HEK293T (cell line): ENCODE measurements at regions not wholly inside any gene's neighbourhood (a gene's known extent, or its start where the extent isn't known, plus 50 kb on each side); places are given as distances from the start of the nearest gene placed in this dataset.

Experiments used
- ARNT ChIP-seq: fragments of 450-650 bp; IDR thresholded peaks from 2 replicates; pipeline ENCODE4 v1.6.1; 2017; ENCODE audit warnings: mild to moderate bottlenecking
- BHLHE40 ChIP-seq: fragments of 450-650 bp; IDR thresholded peaks from 2 replicates; pipeline ENCODE4 v1.6.1; 2016; ENCODE audit warnings: mild to moderate bottlenecking, moderate library complexity, borderline replicate concordance
- FOXA1 ChIP-seq: fragments of 450-650 bp; IDR thresholded peaks from 2 replicates; pipeline ENCODE4 v1.6.1; 2016; ENCODE audit warnings: mild to moderate bottlenecking
- FOXK2 ChIP-seq: fragments of 450-650 bp; IDR thresholded peaks from 2 replicates; pipeline ENCODE4 v1.6.1; 2016; ENCODE audit warnings: mild to moderate bottlenecking
- FOXM1 ChIP-seq: fragments of 450-650 bp; IDR thresholded peaks from 2 replicates; pipeline ENCODE4 v1.6.1; 2017; ENCODE audit warnings: mild to moderate bottlenecking, borderline replicate concordance
- L3MBTL2 ChIP-seq: fragments of 450-650 bp; conservative IDR thresholded peaks from 2 replicates; pipeline ENCODE4 v1.6.1; 2016; ENCODE audit warnings: mild to moderate bottlenecking
- LEF1 ChIP-seq: fragments of 450-650 bp; IDR thresholded peaks from 2 replicates; pipeline ENCODE4 v1.6.1; 2017; ENCODE audit warnings: mild to moderate bottlenecking, borderline replicate concordance
- NFRKB ChIP-seq: fragments of 450-650 bp; IDR thresholded peaks from 2 replicates; pipeline ENCODE4 v1.6.1; 2016; ENCODE audit warnings: mild to moderate bottlenecking, moderate library complexity
- PKNOX1 ChIP-seq: fragments of 450-650 bp; IDR thresholded peaks from 2 replicates; pipeline ENCODE4 v1.6.1; 2016
- SP1 ChIP-seq: fragments of 450-650 bp; IDR thresholded peaks from 2 replicates; pipeline ENCODE4 v1.6.1; 2017
- ZNF384 ChIP-seq: fragments of 450-650 bp; IDR thresholded peaks from 2 replicates; pipeline ENCODE4 v1.6.1; 2016

GRCh38 chr1:24988558-24988912 lies 58.5 kb upstream of the RUNX3 start:
- no peak for TF ChIP-seq L3MBTL2
- TF ChIP-seq BHLHE40, result no peak
- no peak for TF ChIP-seq ZNF384
- TF ChIP-seq PKNOX1, result no peak
- TF ChIP-seq ARNT, result no peak
- no peak for TF ChIP-seq LEF1
- TF ChIP-seq FOXK2, result no peak
- TF ChIP-seq FOXM1, result no peak
- TF ChIP-seq SP1, result no peak
- TF ChIP-seq NFRKB, result no peak
- no peak for TF ChIP-seq FOXA1
